ENCODE measurements at regions not wholly inside any gene's neighbourhood (a gene's known extent, or its start where the extent isn't known, plus 50 kb on each side); places are given as distances from the start of the nearest gene placed in this dataset.
"Not testable (repeated sequence)": the region's sequence is repeated elsewhere in the genome, so short reads cannot be mapped to it uniquely, and the experiment has no call there.

- no peak for DNase-seq
Observed at GRCh38 chr3:151593928-151594327, 133.1 kb upstream of the IGSF10 start.

GRCh38 chr3:151592287-151592686 is 131.4 kb upstream of the IGSF10 start:
- no peak for DNase-seq

GRCh38 chr3:151591441-151591840 is 130.6 kb upstream of the IGSF10 start:
- DNase-seq = no peak

- no peak for DNase-seq
Observed at GRCh38 chr3:151589311-151589710, 128.4 kb upstream of the IGSF10 start.

GRCh38 chr3:151587659-151588058 is 126.8 kb upstream of the IGSF10 start:
- DNase-seq = not testable (repeated sequence)

GRCh38 chr3:151584566-151584965 is 123.7 kb upstream of the IGSF10 start:
- no peak for DNase-seq

GRCh38 chr3:151581035-151581434 is 120.2 kb upstream of the IGSF10 start:
- DNase-seq = no peak

GRCh38 chr3:151580591-151580990 is 119.7 kb upstream of the IGSF10 start:
- no peak for DNase-seq

- DNase-seq = no peak
Observed at GRCh38 chr3:151579571-151580270, 118.9 kb upstream of the IGSF10 start.

GRCh38 chr3:151578495-151578894 is 117.6 kb upstream of the IGSF10 start:
- no peak for DNase-seq

- DNase-seq = no peak
Observed at GRCh38 chr3:151576511-151577137, 115.8 kb upstream of the IGSF10 start.

GRCh38 chr3:151568184-151568583 is 107.3 kb upstream of the IGSF10 start:
- no peak for DNase-seq

GRCh38 chr3:151567477-151567876 is 106.6 kb upstream of the IGSF10 start:
- no peak for DNase-seq

- no peak for DNase-seq
Observed at GRCh38 chr3:151564261-151564660, 103.4 kb upstream of the IGSF10 start.

GRCh38 chr3:151563305-151563704 is 102.4 kb upstream of the IGSF10 start:
- no peak for DNase-seq

GRCh38 chr3:151562891-151563290 is 102.0 kb upstream of the IGSF10 start:
- DNase-seq = no peak

- DNase-seq = no peak
Observed at GRCh38 chr3:151561878-151562277, 101.0 kb upstream of the IGSF10 start.

- no peak for DNase-seq
Observed at GRCh38 chr3:151560738-151561137, 99.9 kb upstream of the IGSF10 start.

GRCh38 chr3:151559736-151560135 is 98.9 kb upstream of the IGSF10 start:
- DNase-seq = no peak

- DNase-seq = no peak
Observed at GRCh38 chr3:151558661-151559060, 97.8 kb upstream of the IGSF10 start.

GRCh38 chr3:151557068-151557840 is 96.4 kb upstream of the IGSF10 start:
- DNase-seq = no peak

- no peak for DNase-seq
Observed at GRCh38 chr3:151556596-151556995, 95.7 kb upstream of the IGSF10 start.

- DNase-seq = no peak
Observed at GRCh38 chr3:151555523-151555922, 94.7 kb upstream of the IGSF10 start.

- no peak for DNase-seq
Observed at GRCh38 chr3:151553888-151554287, 93.0 kb upstream of the IGSF10 start.
